ENCODE measurements at regions not wholly inside any gene's neighbourhood (a gene's known extent, or its start where the extent isn't known, plus 50 kb on each side); places are given as distances from the start of the nearest gene placed in this dataset.

DNA sequence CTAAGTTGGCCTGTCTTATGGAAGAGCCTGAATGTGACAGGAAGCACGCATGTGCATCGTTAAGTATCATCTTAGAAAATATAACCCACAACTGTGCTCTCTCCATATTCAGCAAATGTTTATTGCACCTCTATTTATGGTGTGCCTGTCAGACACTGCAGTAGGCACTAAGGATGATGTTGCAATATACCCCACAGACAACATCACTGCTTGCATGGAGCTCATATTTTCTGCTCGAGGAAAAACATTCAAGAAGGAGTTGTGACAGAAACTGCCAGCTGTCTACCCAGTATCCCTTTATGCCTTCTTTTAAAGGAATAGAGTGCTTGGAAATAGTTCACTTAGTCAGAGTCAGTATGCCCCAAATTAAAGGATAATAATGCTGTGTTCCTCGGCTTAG is 132.3 kb upstream of the RBFOX1 start:
- TF ChIP-seq POLR2A (IDR thresholded peaks at IDR 0.05), result no peak
- no peak for TF ChIP-seq EP300 (IDR thresholded peaks at IDR 0.05; ENCODE audit: low read depth)
- TF ChIP-seq, protein P1, sequence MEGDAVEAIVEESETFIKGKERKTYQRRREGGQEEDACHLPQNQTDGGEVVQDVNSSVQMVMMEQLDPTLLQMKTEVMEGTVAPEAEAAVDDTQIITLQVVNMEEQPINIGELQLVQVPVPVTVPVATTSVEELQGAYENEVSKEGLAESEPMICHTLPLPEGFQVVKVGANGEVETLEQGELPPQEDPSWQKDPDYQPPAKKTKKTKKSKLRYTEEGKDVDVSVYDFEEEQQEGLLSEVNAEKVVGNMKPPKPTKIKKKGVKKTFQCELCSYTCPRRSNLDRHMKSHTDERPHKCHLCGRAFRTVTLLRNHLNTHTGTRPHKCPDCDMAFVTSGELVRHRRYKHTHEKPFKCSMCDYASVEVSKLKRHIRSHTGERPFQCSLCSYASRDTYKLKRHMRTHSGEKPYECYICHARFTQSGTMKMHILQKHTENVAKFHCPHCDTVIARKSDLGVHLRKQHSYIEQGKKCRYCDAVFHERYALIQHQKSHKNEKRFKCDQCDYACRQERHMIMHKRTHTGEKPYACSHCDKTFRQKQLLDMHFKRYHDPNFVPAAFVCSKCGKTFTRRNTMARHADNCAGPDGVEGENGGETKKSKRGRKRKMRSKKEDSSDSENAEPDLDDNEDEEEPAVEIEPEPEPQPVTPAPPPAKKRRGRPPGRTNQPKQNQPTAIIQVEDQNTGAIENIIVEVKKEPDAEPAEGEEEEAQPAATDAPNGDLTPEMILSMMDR (IDR thresholded peaks at IDR 0.05), result no peak

All from transverse colon (tissue), 3 donors.